ENCODE measurements at regions not wholly inside any gene's neighbourhood (a gene's known extent, or its start where the extent isn't known, plus 50 kb on each side); places are given as distances from the start of the nearest gene placed in this dataset.
"Not testable (repeated sequence)": the region's sequence is repeated elsewhere in the genome, so short reads cannot be mapped to it uniquely, and the experiment has no call there.

DNA sequence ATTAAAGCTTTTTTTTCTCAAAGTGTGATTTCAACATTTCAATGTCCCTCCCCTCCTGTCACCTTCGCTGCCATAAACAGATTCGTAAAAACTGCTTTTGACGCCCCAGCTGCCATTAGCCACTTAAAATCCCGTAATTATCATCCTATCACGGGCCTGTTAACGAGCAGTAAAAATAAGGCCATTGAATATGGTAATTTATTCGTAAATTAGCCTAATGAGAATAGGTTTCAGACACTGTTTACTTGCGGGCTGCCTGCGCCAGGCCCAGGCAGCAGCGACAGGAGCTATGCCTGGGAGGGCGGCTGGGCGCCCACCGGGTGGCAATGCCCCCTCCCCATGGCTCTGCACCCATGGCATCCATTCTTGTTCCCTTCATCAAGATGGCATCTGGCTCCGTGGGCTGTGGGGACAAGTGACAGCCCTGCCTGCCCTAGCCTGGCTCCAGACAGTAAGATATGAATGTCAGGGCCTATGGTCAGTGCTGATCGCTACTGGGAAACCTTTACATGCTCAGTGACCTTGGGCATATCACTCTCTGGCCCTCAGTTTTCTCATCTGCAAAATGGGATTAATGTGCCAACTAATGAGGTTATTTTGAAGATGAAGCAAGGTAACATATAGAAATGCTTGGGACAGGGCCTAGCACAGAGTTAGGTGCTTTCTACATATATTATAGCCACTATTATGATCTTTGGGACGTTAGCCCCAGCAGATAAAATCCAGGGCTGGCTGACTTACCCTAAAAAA lies 500.8 kb downstream of the MN1 start:
- DNase-seq, result no peak

DNA sequence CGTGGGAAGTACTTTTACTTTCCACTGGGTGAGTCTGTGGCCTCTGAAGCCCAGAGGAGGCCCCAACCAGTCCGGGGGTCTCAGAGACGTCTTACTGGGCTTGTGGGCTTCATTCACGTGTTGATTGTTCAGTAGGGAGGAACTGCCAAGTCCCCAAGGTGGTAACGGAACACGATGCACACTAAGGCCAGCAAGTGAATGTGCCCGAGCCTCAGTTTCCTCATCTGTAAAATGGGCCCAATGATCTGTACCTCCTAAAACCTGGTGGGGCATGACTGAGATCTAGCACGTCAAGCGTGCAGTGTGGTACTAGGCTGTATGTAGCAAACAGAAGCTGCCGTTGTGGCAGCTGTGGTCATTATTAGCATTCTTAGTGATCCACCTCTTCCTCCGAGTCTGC lies 499.1 kb downstream of the MN1 start:
- DNase-seq, result no peak

DNA sequence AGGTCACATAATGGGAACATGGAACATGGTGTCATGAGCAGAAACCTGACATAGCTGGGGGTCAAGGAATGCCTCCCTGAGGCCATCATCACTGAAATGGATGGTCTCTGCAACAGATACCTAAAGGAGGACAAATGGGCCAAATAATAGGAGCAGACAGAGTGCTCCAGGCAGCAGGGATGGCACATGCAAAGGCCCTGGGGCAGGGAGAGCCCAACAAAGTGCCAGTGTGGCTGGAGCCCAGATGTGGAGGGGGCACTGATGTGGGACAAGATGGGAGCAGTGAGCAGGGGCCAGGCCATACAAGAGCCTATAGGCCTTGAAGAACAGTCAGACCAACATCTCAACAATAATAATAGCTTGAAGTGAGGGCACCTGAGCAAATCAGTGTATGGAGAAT lies 497.8 kb downstream of the MN1 start:
- DNase-seq, result no peak

DNA sequence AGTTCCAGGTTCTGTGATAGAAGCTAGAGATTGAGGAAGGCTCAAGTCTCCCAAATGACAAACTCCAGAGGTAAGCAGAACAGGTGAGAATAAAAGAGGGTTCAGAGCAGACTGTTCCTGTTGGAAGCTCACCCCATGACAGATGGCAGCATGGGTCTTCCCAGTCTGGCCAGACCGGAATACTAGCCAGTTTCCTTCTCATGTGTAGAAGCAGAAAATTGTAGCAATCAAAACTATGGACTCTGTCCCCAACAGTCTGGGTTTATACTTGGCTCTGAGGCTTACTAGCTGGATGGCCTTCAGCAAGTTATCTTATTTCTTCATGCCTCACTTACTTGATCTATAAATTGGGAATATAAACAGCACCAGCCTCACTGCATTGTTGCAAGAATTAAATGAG lies 494.8 kb downstream of the MN1 start:
- no peak for DNase-seq

DNA sequence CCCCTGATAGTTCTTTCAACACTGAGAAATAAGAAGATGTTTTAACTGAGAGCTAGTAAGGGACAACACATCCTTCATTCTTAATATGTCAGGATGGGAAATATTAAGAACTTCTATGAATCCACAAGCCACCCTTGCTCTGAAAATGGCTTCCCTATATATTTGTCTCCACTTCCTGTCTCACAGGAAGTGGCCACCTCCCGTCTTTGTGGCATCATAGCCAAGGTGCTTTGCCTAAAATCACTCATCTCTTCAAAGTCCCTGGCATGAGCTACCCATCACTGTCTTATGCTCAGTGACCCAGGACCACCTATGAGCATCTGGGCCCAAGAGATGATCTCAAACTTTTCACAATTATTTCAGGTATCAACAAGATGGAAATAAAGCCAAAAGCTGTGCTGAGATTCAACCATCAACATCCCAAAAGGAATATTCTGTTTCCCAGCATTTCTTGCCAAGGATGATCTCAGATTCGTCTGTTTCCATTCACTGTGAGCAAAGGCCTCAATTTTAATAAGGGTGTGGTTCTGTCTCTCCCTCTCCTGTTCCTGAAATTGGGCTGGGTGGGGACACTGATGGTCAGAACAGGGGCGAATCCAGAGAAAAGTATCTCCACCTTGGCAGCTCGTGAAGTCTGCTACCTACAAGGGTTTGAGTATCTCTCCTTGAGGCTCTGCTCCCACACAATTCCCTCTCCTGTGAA lies 493.9 kb downstream of the MN1 start:
- DNase-seq, result no peak

DNA sequence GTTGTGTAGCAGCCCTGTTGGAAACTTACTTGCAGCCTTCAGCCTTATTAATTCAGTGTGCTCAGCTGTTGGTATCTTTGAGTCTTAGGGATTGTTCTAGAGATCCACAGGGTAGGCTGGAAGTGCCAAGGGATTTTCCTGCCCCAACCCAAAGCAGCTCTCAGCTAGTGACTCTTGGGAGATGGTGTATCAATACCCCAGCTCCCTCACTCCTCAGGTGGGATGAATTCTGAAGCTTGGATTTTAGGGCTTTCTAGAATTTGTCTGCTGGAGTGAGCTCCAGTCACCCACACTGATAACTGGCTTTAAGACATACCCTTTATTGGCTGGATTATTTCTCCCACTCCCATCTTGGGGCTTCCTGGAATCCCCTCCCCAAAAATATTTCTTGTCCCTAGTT lies 493.0 kb downstream of the MN1 start:
- no peak for DNase-seq

DNA sequence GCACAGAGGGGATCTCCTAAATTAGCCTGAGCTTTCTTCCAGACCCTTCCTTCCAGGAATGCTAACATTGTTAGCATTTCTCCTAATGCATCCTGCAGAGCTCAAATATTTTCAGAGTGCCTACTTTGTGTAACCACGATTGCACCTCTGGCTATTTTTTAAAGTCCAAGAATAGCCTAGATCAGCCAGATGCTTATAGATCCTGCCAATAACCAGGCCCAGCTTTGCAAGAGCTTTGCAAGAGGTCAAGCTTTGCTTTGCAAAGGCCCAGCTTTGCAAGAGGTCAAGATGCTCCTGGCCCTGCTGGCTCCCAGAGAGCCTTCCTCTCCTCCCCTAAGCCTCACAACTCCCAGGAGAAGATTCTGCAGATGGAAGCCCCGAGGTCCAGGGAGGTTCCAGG lies 491.9 kb downstream of the MN1 start:
- DNase-seq, result no peak

DNA sequence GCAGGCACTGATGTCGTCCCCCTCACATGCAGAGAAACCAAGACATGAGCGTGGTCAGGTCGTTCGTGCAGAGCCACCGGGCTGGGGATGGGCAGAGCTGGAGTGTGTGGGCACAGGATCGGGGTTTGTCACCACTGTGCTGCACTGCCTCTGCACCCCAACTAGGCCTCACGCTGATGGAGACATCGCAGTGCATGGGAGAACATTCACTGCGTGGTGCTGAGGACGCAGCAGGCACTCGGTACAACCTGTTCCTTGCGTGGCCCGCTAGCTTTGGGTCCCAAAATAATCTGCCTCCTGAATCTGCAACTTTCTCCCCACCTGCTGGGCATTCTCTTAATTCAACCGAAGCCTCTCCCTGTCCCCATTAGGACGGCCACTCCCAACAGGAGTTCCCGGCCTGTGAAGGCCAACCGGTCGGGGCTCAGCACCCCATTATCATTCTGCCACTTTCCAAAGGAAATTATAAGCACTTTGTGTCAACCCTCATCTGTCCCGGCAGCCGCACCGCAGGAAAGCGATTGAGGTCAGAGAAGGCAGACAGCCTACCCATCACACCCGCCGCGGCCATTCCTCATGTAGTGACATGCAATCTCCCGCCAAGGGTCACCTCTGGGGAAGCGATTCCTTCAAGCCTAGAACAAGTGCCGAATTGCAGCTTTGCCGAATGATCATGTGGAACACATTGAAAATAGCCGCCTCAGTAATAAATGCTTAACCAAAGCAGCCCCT lies 490.4 kb downstream of the MN1 start:
- no peak for DNase-seq

DNA sequence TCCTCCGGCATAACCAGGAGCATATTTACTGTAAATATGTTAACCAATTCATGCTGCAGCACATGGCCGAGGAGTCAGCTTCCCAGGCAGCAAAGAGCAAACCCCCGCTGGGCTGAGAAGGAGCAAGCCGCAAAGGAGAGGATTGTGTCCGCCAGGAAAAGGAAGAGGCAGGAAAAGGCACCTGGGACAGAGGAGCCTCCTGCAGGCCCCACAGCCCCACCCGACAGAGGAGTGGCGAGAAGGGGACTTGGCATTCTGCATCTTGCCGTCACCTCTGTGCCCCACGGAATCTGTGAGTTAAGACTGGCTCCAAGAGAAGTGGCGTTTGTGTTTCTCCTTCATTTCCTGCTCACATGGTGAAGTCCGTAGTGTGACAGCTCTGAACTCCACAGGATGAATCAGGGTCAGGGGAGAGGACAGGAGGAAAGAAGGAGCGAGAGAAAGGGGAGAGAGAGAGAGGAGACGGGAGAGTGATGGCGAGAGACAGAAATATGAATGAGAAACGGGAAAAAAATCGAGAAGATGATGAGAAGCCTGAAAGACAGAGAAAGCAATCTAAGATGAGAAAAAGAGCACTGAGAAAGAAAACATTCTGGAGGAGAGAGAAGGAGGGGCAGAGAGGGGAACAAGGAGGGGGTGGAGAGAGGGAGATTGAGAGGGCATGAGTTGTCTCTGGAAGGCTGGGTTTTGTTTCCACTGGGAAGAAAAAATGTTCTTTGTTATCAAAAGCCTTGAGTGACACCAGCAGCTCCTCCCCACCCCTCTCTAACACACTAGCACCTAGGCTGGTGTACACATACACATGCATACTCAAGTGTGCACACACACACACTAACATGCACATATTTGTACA lies 489.6 kb downstream of the MN1 start:
- no peak for DNase-seq

DNA sequence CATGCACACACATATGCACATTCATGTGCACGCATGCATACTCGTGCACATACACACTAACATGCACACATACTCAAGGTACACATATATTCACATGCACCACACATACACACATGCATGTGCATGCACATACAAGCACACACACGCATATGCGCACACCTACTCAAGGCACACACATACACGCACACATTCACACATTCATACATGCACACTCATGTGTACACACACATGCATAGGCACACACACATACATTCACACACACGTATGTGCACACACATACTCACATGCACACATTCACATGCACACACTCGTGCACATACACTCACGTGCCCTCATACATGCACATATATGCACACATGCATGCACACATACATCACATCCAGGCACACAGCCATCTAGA lies 489.0 kb downstream of the MN1 start:
- DNase-seq, result no peak

DNA sequence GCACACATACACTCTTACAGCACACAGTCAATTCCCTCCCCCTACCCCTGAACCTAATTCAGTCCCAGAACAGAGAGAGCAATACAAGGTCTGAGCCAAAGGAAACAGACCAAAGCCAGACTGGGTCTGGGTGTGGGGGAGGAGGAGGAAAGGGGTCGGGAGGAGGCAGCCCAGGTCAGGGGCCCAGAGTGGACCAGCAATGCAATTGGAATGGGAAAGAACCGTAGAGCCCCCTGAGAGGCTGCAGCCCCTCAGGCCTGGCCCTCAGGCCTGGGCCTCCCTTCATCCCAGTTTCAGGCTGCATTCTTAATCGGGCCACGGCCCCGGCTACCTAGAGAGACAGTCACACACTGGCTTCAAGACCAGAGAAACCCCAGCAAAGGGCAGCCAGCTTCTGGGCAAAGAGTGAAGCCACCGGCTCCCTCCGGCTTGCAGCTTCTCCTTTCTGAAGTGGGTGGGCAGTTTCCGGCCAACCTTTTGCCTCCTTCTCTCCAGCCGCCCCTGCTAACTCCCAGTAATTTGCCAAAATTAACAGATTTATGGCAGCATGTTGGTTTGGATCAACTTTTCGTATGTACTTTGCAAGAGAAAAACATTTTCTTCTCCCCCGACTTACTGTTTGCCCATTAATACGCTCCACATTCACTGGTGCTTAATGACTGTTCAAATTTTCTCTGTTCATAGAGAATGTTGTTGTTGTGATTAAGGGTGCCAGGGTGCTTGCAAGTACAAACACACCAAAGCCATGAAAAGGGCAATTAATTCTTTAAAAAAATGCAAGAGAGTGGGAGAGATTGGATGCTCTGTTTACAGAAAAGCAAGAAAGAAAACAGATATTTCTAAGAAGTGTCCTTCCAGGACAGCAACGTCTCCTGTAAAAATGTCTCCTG lies 488.3 kb downstream of the MN1 start:
- no peak for DNase-seq

DNA sequence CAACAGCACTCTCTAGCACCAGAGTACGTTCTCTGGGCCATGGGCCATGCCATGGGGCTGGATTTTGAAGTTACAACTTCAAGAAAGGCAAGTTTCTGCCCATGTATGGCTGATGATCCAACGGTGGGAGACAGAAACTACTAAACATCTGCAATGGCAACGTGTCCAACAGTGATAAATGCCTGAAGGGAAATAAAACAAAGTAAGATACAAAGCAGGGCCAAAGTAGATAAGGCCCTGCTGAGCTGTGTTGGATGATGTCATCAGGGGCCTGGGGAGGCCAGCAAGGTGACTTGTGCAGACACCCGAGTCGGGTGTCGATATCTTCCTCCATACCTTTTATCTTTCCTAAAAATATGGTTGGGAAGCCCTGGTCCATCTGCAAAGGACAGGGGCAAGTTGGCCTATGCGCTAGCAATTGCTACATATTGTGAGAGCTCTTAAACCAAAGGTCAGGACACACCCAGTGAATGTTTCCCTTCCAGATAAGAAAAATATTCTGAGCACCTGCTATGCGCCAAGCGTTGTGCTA lies 487.2 kb downstream of the MN1 start:
- no peak for DNase-seq

DNA sequence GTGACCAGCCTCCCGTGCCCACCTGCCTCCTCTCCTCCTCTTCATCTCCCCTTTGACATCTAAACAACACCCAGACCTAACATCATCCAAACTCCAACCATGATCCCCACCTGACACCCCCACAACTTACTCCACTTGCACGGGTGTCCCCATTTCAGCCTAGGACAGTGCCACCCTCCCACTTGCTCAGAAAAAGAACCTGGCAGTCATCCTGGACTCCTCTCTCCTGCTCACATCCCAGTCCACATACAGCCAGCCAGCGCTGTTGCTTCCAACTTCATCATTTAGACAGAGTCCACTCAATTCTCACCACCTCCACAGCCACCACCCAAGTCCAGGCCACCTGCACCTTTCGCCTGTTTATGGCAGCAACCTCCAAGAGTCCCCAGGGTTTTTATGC lies 485.7 kb downstream of the MN1 start:
- no peak for DNase-seq

DNA sequence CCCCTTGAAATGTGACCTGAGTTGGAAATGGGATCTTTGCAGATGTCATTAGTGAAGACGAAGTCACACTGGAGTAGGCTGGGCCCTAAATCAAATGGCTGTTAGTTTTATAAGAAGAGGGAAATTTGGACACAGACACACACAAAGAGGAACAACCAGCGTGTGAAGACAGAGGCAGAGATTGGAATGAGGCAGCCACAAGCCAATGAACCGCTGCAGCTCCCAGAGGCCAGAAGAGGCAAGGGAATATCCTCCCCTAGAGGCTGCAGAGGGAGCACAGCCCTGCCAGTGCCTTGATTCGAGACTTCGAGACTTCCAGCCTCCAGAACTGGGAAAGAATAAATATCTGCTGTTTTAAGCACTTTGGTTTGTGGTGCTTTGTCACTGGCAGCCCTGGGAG lies 484.5 kb downstream of the MN1 start:
- DNase-seq, result no peak

DNA sequence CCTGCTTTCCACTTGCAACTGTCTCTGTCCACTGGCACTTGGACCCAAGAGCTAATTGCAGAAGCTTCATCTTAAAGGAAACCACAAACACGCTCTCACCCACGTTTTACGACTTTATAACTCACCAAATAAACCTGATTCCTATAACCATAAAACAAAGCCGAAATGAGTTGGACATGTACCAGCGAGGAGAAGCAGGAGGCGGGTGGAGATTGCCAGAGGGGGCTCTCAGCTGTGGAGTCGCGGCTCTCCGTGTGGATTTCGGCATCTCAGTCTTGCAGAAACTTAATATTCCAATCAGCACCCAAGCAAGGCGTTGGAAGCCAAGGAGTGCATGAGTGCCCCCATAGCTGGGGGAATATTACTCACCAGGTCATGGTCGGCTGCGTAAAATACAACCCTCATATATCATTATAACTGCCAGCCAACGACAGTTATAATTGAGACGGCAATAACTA lies 483.6 kb downstream of the MN1 start:
- DNase-seq, result no peak

DNA sequence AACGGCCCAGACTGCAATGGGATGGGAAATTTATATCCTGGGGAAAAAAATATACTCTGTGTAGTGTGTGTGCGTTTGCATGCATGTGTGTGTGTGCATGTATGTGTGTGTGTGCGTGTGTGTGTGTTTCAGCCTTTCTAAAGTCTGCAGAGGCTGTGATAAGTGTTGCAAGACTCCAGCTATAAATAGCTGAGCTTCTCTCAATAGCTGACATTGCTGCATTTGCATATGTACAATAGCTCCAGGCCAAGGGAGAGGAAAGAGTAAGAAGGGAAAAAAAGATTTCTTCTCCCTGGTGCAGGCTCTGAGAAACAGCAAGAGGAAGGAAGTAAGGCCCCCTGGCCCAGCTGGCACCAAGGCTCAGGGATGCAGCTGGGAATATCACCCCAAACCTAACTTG lies 483.0 kb downstream of the MN1 start:
- no peak for DNase-seq

DNA sequence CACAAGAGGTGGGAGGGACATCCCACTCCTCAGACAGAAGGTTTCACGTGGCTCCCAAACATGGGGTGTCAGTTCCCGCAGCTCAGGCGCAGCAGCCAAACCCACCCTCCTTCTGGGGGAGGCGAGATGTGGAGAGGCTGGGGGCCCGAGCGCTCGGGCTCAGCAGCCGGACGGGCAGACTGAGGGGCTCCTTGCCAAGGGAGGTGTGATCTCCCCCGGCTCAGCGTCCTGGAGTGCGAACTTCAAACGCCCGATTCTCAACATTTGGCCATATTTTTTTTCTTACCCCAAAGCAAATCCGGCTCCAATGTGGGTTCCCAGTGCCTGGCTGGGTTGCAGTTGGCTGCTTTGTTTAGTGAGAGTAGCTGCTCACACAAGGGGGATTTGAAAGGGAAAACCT lies 477.9 kb downstream of the MN1 start:
- no peak for DNase-seq

DNA sequence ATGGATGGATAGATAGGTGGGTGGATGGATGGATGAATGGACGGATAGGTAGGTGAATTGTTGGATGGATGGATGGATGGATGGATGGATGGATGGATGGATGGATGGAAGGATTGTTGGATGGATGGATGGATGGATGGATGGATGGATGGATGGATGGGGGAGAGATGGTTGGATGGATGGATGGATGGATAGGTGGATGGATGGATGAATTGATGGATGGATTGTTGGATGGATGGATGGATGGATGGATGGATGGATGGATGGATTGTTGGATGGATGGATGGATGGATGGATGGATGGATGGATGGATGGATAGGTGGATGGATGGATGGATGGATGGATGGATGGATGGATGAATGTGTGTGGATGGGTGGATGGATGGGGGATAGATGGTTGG lies 476.6 kb downstream of the MN1 start:
- DNase-seq, result not testable (repeated sequence)

DNA sequence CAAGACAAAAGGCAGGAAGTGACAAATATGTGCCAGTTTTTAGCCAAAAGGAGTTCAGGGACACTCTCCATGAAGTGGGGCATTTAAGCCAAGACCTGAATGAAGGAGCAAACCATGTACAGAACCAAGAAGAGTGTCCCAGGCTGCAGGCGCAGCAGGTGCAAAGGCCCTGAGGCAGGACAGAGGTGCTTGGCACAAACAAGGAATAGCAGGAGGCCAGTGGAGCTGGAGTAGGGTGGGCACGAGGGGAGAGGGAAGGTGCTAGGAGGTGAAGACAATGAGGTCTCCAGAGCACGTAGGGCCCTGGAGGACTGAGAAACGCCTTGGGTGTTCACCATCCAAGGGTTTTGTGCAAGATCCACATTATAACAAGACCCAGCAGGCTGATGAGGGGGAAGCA lies 474.1 kb downstream of the MN1 start:
- DNase-seq, result no peak

DNA sequence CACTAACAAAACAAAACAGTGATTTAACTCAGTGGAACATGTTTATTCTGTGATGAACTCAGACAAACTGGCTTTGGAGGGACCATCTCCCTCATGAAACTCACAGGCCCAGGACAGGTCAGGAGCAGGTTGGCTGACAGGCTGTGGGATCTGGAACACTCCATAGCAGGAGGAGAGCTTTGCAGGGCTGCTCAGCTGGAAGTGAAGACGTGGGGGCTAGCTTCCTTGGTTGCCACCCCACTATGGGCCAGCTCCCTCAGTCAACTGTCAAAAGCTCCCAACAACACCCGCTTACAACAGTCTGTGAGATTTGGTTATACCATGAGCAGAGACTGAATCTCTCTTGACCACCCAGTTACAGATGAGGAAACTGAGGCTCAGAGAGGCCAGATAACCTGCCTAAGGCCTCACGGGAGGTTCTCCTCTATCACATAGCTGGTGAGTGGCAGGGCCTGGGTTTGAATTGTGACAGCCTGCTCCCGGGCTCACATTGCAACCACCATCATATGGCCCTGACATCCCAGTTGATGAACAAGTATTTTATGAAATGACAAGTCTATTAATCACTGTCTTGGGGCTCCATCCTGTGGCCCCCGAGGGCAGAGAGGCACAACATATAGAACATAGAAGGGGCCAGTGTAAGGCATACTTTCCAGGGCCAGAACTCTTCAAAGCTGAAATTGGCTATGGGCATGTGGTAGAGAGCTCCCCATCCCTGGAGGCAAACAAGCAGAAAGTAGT lies 473.4 kb downstream of the MN1 start:
- no peak for DNase-seq
